ENCODE measurements at regions not wholly inside any gene's neighbourhood (a gene's known extent, or its start where the extent isn't known, plus 50 kb on each side); places are given as distances from the start of the nearest gene placed in this dataset.

- TF ChIP-seq CTCF (IDR thresholded peaks at IDR 0.05; ENCODE audit: poor library complexity): no peak
- no peak for TF ChIP-seq EZH2phosphoT487 (IDR thresholded peaks at IDR 0.05; ENCODE audit: low read depth, severe bottlenecking, unreplicated experiment)
Observed at GRCh38 chr20:40773376-40773775, 84.3 kb upstream of the MAFB start.

Data from hepatocyte (in vitro differentiated cells).